ENCODE measurements at regions not wholly inside any gene's neighbourhood (a gene's known extent, or its start where the extent isn't known, plus 50 kb on each side); places are given as distances from the start of the nearest gene placed in this dataset.

DNA sequence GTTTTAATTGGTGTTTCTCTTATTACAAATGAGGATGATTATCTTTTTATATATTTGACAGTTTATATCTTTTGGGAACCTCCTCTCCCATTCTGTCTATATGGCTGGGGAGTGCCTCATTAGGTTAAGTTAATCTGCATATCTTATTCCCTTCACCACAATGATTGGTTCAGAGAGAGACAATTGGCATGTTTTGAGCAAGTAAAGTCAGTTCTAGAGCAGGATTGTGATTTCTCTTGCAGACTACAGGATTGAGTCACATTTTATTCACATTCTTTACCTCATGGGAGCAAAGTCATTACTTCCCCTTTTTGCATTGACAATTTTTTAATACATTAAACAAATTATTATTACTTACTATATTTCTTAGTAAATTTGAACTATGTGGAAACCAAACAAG, 345.6 kb downstream of the MDFIC start:
- Mint-ChIP-seq H3K9me3 (no peaks in the 10 kb centered on the region), H3K27me3 (ENCODE audit: insufficient read depth) (no peaks in the 10 kb centered on the region), H3K36me3 (ENCODE audit: low read depth) (no peaks in the 10 kb centered on the region), H3K4me1 (no peaks in the 10 kb centered on the region), H3K4me3 (no peak overlapping the region), H3K27ac (no peak overlapping the region)
- no peaks in the 10 kb centered on the region for H3K36me3 ChIP-seq (ENCODE audit: control insufficient read depth, insufficient read depth, low read length)
- DNase-seq: no peak
- TF ChIP-seq CTCF (conservative IDR thresholded peaks at IDR 0.05): no peak
- no peaks in the 10 kb centered on the region for H3K27me3 ChIP-seq (ENCODE audit: control insufficient read depth, insufficient read depth, low read length, poor library complexity, severe bottlenecking)
- no peak overlapping the region for H3K4me3 ChIP-seq (ENCODE audit: low read length)
- H3K4me1 ChIP-seq (ENCODE audit: control insufficient read depth, insufficient read depth, low read length): no peaks in the 10 kb centered on the region
- no peak overlapping the region for H3K27ac ChIP-seq (ENCODE audit: low read depth, low read length)
- no peak overlapping the region for H3K9ac ChIP-seq (ENCODE audit: extremely low read depth, low read length, poor library complexity, severe bottlenecking)
- H3K9me3 ChIP-seq (ENCODE audit: control insufficient read depth, low read length): no peaks in the 10 kb centered on the region

GRCh38 chr7:115260381-115260780, 338.5 kb downstream of the MDFIC start:
- H3K9ac ChIP-seq (ENCODE audit: extremely low read depth, low read length, poor library complexity, severe bottlenecking): no peak overlapping the region
- H3K27ac ChIP-seq (ENCODE audit: low read depth, low read length): no peak overlapping the region
- Mint-ChIP-seq H3K27me3 (ENCODE audit: insufficient read depth) (peaks cover 3% of the 10 kb centered on the region), H3K36me3 (ENCODE audit: low read depth) (no peaks in the 10 kb centered on the region), H3K4me3 (no peak overlapping the region), H3K9me3 (no peaks in the 10 kb centered on the region), H3K27ac (no peak overlapping the region), H3K4me1 (peaks cover 5% of the 10 kb centered on the region)
- 94% methylated on average over 2 of the region's 2 CpGs; no CpG with 5 or more reads in 1 of the 2 experiments for WGBS, 2 experiments (ENCODE audit: insufficient coverage in 1 of 2, insufficient read length in 1 of 2)
- no peaks in the 10 kb centered on the region for H3K36me3 ChIP-seq (ENCODE audit: control insufficient read depth, insufficient read depth, low read length)
- H3K9me3 ChIP-seq (ENCODE audit: control insufficient read depth, low read length): no peaks in the 10 kb centered on the region
- no peak for TF ChIP-seq CTCF (conservative IDR thresholded peaks at IDR 0.05)
- no peaks in the 10 kb centered on the region for H3K27me3 ChIP-seq (ENCODE audit: control insufficient read depth, insufficient read depth, low read length, poor library complexity, severe bottlenecking)
- no peaks in the 10 kb centered on the region for H3K4me1 ChIP-seq (ENCODE audit: control insufficient read depth, insufficient read depth, low read length)
- no peak for DNase-seq
- no peak overlapping the region for H3K4me3 ChIP-seq (ENCODE audit: low read length)

DNA sequence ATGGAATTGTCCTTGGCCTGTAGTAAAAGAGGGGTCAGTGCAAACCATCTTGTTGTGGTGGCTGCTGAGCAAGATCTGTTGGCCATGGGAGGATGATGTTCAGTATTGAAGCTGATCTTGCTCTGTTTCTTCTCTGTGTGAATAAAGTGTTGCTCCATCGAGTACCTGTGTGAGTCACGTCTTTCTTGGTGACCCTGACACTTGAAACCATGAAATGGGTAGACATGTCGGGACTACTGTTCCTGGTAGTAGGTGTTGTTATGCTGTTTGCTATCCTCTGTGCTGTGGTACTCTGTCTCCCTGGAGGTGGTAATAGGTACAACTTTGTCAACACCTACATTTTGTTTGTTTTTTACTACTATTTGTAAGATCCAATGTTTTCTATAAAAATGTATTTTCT, 330.6 kb downstream of the MDFIC start:
- DNase-seq: no peak
- H3K9me3 Mint-ChIP-seq: peaks cover 6% of the 10 kb centered on the region
- Histone ChIP-seq H3K27ac (ENCODE audit: low read depth, low read length) (no peak overlapping the region), H3K27me3 (ENCODE audit: control insufficient read depth, insufficient read depth, low read length, poor library complexity, severe bottlenecking) (no peaks in the 10 kb centered on the region), H3K36me3 (ENCODE audit: control insufficient read depth, insufficient read depth, low read length) (no peaks in the 10 kb centered on the region), H3K4me3 (ENCODE audit: low read length) (no peak overlapping the region), H3K9me3 (ENCODE audit: control insufficient read depth, low read length) (no peaks in the 10 kb centered on the region), H3K9ac (ENCODE audit: extremely low read depth, low read length, poor library complexity, severe bottlenecking) (no peak overlapping the region), H3K4me1 (ENCODE audit: control insufficient read depth, insufficient read depth, low read length) (no peaks in the 10 kb centered on the region)
- H3K36me3 Mint-ChIP-seq (ENCODE audit: low read depth): no peaks in the 10 kb centered on the region
- no peak for TF ChIP-seq CTCF (conservative IDR thresholded peaks at IDR 0.05)
- H3K27me3 Mint-ChIP-seq (ENCODE audit: insufficient read depth): peaks cover 2% of the 10 kb centered on the region
- 93% methylated on average over 3 of the region's 3 CpGs; no CpG with 5 or more reads in 1 of the 2 experiments for WGBS, 2 experiments (ENCODE audit: insufficient coverage in 1 of 2, insufficient read length in 1 of 2)
- H3K4me1 Mint-ChIP-seq: peaks cover 12% of the 10 kb centered on the region
- H3K4me3 Mint-ChIP-seq: no peak overlapping the region
- no peak overlapping the region for H3K27ac Mint-ChIP-seq

Measured in endodermal cell (in vitro differentiated cells).